GM21825 (cell line): ENCODE measurements at regions not wholly inside any gene's neighbourhood (a gene's known extent, or its start where the extent isn't known, plus 50 kb on each side); places are given as distances from the start of the nearest gene placed in this dataset.
"Not testable (repeated sequence)": the region's sequence is repeated elsewhere in the genome, so short reads cannot be mapped to it uniquely, and the experiment has no call there.

Experiments
- ATAC-seq: cut with Tn5 transposase; IDR thresholded peaks from one replicate; pipeline ENCODE4 v1.9.1; 2021; ENCODE audit warnings: mild to moderate bottlenecking, moderate library complexity; ENCODE audit not compliant: unreplicated experiment

- no peak for ATAC-seq
Measured at GRCh38 chr18:78477840-78478239, 501.8 kb upstream of the SALL3 start.

- no peak for ATAC-seq
Measured at GRCh38 chr18:78479443-78479842, 500.2 kb upstream of the SALL3 start.

- no peak for ATAC-seq
Measured at GRCh38 chr18:78480262-78481054, 499.2 kb upstream of the SALL3 start.

DNA sequence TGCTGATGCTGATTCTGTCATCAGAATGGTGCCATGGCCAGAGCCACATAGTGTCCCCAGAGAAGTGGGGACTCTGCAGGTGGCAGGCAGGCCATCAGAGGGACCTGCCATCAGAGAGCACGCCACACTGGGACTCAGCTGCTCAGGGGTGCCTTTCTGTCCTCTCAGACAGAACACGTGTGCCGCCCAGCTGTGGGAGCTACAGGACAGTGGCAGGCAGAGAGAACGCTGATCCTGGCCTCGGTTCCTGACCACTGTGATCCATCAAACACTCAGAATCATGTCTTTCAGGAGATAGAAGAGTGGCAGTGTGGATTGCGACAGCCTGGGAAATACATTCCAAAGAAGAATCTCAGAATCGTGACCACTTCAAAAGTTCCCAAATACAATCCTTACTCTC, 497.2 kb upstream of the SALL3 start:
- no peak for ATAC-seq

DNA sequence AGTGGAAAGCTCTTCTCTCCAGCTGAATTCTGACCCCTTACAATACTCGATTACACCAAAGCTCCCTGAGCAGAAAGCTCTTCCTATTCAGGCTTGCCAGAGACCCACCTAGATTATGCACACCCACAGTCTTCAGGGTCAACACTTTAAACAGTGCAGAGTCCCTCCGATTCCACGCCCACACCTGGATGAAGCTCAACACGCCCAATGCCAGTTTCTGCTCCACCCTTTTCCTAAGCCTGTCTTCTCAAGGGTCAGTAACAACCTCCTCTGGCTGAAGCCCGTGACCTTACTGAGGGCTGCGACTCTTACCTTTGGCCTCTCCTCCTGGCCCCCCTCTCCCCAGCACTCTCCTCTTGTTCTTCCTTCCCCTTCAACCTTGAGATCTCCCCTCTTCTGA, 492.0 kb upstream of the SALL3 start:
- ATAC-seq = no peak

DNA sequence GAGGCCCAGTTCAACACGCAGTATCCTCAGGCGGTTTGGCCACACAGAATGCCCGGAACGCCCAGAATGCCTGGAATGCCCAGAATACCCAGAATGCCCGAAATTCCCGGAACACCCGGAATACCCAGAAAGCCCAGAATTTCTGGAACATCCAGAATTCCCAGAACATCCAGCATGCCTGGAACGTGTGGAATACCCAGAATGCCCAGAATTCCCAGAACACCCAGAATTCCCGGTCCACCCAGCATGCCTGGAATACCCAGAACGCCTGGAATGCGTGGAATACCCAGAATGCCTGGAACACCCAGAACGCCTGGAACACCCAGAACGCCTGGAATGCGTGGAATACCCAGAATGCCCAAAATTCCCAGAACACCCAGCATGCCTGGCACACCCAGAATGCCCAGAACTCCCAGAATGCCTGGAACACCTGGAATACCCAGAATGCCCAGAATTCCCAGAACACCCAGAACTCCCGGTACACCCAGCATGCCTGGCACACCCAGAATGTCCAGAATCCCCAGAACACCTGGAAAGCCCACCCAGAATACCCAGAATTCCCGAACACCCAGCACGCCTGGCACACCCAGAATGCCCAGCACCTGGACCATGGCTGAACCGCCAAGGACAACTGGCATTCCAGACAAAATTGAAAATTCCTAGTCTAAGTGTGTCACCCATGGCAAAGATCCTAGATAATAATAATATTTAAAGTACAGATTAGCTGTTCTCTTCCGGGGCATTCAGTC, 487.4 kb upstream of the SALL3 start:
- ATAC-seq = no peak

- no peak for ATAC-seq
Measured at GRCh38 chr18:78492813-78493371, 486.7 kb upstream of the SALL3 start.

- ATAC-seq = not testable (repeated sequence)
Measured at GRCh38 chr18:78493490-78493889, 486.1 kb upstream of the SALL3 start.

- ATAC-seq = no peak
Measured at GRCh38 chr18:78494204-78495085, 485.2 kb upstream of the SALL3 start.

- ATAC-seq = no peak
Measured at GRCh38 chr18:78495550-78495949, 484.1 kb upstream of the SALL3 start.

DNA sequence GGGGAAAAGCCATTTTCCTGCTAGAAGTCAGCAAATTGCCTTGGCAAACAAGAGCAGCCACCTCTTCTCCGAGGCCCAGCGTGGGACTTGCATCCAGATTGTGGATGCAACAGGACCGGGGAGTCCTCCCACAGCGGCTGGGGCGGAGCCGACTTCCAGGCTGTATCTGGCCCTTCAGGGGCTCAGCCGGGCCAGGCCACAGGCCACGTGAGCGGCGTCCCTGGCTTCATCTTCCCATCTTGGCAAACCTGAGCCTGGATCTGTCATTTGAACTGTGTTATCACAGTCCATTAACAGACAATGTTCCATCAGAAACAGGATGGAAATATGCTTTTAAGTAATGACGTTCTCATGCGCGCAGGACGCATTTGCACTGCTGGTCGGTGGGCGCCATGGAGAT, 483.5 kb upstream of the SALL3 start:
- no peak for ATAC-seq

GRCh38 chr18:78497641-78498040, 482.0 kb upstream of the SALL3 start:
- no peak for ATAC-seq

GRCh38 chr18:78499586-78499985, 480.0 kb upstream of the SALL3 start:
- ATAC-seq = no peak

DNA sequence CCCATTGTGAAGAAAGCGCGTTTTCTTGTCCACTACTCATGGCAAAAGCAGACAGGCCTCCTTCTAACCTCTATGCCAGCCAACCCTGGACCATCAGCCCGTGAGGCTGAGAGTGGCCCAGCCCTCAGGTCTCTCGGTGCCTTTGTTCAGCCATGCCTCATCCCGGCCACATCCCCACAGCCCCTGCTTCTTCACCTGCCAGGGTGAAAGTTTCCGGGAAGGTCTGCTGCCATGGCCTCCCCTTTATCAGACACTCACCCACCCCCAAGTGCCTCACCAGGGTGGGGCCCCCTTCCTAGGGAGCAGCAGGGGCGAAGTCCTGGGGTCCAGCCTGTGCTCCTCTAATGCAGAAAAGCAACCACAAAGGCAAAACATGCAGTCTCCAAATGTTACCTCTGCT, 478.4 kb upstream of the SALL3 start:
- no peak for ATAC-seq

DNA sequence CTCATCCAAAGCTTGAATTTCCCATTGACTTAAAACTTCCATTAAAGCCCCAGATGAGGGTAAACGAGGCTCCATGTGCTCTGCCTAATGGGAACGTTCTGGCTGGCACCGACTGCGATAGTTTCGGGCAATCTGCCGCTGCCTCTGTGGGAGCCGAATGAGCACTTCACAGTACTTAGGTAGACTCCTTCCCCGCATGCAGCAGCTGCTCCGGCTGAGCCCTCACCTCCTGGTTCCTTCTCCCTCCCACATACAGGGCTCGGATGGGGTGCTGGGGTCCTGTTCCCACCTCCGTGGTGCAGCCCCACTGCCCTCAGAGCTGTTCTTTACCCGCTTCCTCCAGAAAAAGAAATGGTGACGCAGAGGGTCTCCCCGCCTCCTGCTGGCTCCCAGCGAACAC, 476.5 kb upstream of the SALL3 start:
- no peak for ATAC-seq

- no peak for ATAC-seq
Measured at GRCh38 chr18:78505851-78506461, 473.7 kb upstream of the SALL3 start.

DNA sequence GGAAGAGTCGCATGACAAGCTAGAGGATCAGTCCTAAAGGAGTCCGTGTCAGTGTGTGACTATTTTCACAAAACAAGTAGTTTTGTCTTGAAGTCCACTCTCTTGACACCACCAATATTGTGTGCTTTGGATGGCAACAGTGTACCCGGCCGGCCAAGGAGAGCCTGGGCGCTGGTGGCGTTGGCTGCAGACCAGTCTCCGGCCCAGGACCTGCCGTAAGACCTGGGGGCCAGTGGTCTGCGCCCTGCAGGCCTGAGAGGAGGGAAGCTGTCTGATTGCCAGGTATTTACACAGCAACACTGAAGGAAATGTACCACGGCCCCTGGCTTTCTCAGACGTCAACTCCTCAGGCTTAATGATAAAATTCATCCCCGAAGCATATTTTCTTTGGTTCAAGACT, 472.4 kb upstream of the SALL3 start:
- ATAC-seq = no peak

DNA sequence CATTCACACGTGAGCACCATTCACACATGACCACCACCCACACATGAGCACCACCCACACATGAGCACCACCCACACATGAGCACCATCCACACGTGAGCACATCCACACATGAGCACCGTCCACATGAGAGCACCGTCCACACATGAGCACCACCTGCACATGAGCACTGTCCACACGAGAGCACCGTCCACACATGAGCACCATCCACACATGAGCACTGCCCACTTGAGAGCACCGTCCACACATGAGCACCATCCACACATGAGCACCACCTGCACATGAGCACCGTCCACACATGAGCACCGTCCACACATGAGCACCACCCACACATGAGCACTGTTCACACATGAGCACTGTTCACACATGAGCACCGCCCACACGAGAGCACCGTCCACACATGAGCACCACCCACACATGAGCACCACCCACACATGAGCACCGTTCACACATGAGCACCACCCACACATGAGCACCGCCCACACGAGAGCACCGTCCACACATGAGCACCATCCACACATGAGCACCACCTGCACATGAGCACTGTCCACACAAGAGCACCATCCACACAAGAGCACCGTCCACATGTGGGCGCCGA, 471.3 kb upstream of the SALL3 start:
- not testable (repeated sequence) for ATAC-seq

DNA sequence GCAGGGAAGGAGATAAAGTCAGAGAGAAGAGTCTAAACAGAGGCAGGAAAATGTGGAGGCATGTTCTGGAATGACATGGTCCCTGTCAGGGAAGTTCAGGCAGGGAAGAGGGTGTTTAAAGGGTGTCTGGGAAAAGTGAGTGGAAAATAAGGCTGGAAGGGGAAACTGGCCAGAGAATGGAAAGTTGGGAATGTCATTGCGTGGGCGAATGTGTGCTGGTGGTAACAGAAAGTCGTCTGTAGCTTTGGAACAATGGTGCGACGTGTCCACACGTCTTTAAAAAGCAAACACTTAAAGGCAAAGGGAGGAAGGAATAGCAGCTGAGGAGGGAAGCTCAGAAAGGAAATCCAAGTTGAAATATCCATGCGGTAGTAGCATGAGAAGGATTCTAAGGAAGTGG, 469.5 kb upstream of the SALL3 start:
- ATAC-seq = no peak

DNA sequence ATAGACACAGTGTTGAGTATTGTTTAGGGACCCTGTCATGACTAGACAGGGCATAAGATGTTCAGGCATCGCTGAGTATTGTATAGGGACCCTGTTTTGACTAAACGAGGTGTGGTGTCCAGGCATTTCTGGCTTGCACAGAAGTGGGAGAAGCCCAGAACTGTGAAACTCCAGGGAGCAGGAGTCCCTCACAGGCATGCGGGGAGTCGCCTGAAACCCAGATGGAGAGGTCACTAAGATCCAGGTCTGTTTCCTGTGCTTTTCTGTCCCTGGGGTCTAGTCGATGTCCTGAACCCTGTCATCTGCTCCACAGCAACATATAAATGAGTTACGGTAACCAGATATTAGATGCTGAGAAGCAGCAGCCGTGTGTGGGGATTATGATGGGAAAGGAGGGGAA, 469.0 kb upstream of the SALL3 start:
- no peak for ATAC-seq
